SK-N-SH treated with all-trans-retinoic acid at 6 μM for 48 hours (cell line): ENCODE measurements at regions not wholly inside any gene's neighbourhood (a gene's known extent, or its start where the extent isn't known, plus 50 kb on each side); places are given as distances from the start of the nearest gene placed in this dataset.

Experiments used
- ATAC-seq: fragments of 200-7000 bp; cut with Tn5 transposase; 3 replicates; pipeline ENCODE4 v1.9.1; 2020; ENCODE audit warnings: mild to moderate bottlenecking, moderate library complexity
- ARNTL ChIP-seq: fragments of 450-650 bp; formaldehyde crosslinking; IDR thresholded peaks from 2 replicates; pipeline ENCODE4 v1.5.0; 2020; ENCODE audit warnings: low read depth, mild to moderate bottlenecking, moderate library complexity, borderline replicate concordance
- BACH2 ChIP-seq: fragments of 250-450 bp; sonication (Bioruptor Pico); IDR thresholded peaks from 2 replicates; pipeline ENCODE4 v1.9.0; 2021; ENCODE audit warnings: mild to moderate bottlenecking, borderline replicate concordance
- CREB5 ChIP-seq: fragments of 250-450 bp; sonication (Bioruptor Pico); IDR thresholded peaks from 2 replicates; pipeline ENCODE4 v1.5.1; 2020; ENCODE audit warnings: low read depth, mild to moderate bottlenecking, moderate library complexity
- CSRNP3 ChIP-seq: fragments of 250-450 bp; sonication (Bioruptor Pico); IDR thresholded peaks from 2 replicates; pipeline ENCODE4 v1.5.1; 2021; ENCODE audit warnings: mild to moderate bottlenecking, moderate library complexity
- ESRRG ChIP-seq: fragments of 250-450 bp; sonication (Bioruptor Pico); IDR thresholded peaks from 2 replicates; pipeline ENCODE4 v1.6.1; 2021; ENCODE audit warnings: mild to moderate bottlenecking
- GLIS3 ChIP-seq: fragments of 250-450 bp; sonication (Bioruptor Pico); IDR thresholded peaks from 2 replicates; pipeline ENCODE4 v1.5.0; 2020; ENCODE audit warnings: mild to moderate bottlenecking, moderate library complexity
- ISL1 ChIP-seq: fragments of 250-450 bp; sonication (Bioruptor Pico); IDR thresholded peaks from 2 replicates; pipeline ENCODE4 v2.1.2; 2022; ENCODE audit warnings: mild to moderate bottlenecking, moderate library complexity
- OSR1 ChIP-seq: fragments of 250-450 bp; sonication (Bioruptor Pico); IDR thresholded peaks from 2 replicates; pipeline ENCODE4 v1.8.0; 2022; ENCODE audit warnings: moderate library complexity, mild to moderate bottlenecking, inconsistent platforms
- PPARA ChIP-seq: fragments of 250-450 bp; sonication (Bioruptor Pico); IDR thresholded peaks from 2 replicates; pipeline ENCODE4 v1.5.0; 2020; ENCODE audit warnings: mild to moderate bottlenecking, borderline replicate concordance
- RARB ChIP-seq: fragments of 250-450 bp; sonication (Bioruptor Pico); IDR thresholded peaks from 2 replicates; pipeline ENCODE4 v1.8.0; 2021; ENCODE audit warnings: mild to moderate bottlenecking, moderate library complexity
- SNAI2 ChIP-seq: fragments of 250-450 bp; sonication (Bioruptor Pico); IDR thresholded peaks from 2 replicates; pipeline ENCODE4 v1.5.0; 2020; ENCODE audit warnings: mild to moderate bottlenecking, moderate library complexity
- TCF4 ChIP-seq: fragments of 250-450 bp; sonication (Bioruptor Pico); IDR thresholded peaks from 2 replicates; pipeline ENCODE4 v1.8.0; 2021; ENCODE audit warnings: mild to moderate bottlenecking, moderate library complexity, borderline replicate concordance
- TOX ChIP-seq: fragments of 250-450 bp; sonication (Bioruptor Pico); IDR thresholded peaks from 2 replicates; pipeline ENCODE4 v1.8.0; 2021; ENCODE audit warnings: mild to moderate bottlenecking, moderate library complexity, borderline replicate concordance
- TSHZ2 ChIP-seq: fragments of 250-450 bp; sonication (Bioruptor Pico); IDR thresholded peaks from 2 replicates; pipeline ENCODE4 v1.5.0; 2020; ENCODE audit warnings: mild to moderate bottlenecking, moderate library complexity
- ZC3H10 ChIP-seq: fragments of 250-450 bp; sonication (Bioruptor Pico); IDR thresholded peaks from 2 replicates; pipeline ENCODE4 v1.5.1; 2021; ENCODE audit warnings: mild to moderate bottlenecking, moderate library complexity
- ZFP3 ChIP-seq: fragments of 250-450 bp; sonication (Bioruptor Pico); IDR thresholded peaks from 2 replicates; pipeline ENCODE4 v1.5.0; 2020; ENCODE audit warnings: mild to moderate bottlenecking, moderate library complexity
- ZFP30 ChIP-seq: fragments of 450-650 bp; formaldehyde crosslinking; IDR thresholded peaks from 2 replicates; pipeline ENCODE4 v1.5.0; 2022; ENCODE audit warnings: mild to moderate bottlenecking, moderate library complexity
- ZNF565 ChIP-seq: fragments of 450-650 bp; formaldehyde crosslinking; conservative IDR thresholded peaks from 2 replicates; pipeline ENCODE4 v1.5.0; 2020; ENCODE audit warnings: low read depth, mild to moderate bottlenecking, moderate library complexity
- ZNF70 ChIP-seq: fragments of 450-650 bp; formaldehyde crosslinking; IDR thresholded peaks from 2 replicates; pipeline ENCODE4 v1.5.0; 2020; ENCODE audit warnings: mild to moderate bottlenecking, moderate library complexity
- ZNF8 ChIP-seq: fragments of 450-650 bp; formaldehyde crosslinking; IDR thresholded peaks from 2 replicates; pipeline ENCODE4 v1.5.0; 2020; ENCODE audit warnings: mild to moderate bottlenecking, moderate library complexity

GRCh38 chr7:155907450-155908200 lies 95.4 kb upstream of the SHH start:
- ATAC-seq: no peak
- TF ChIP-seq TOX (CRISPR knock-in tag): no peak
- no peak for TF ChIP-seq CSRNP3 (CRISPR knock-in tag)
- TF ChIP-seq ZNF8 (CRISPR knock-in tag): no peak
- no peak for TF ChIP-seq GLIS3 (CRISPR knock-in tag)
- no peak for TF ChIP-seq ARNTL
- TF ChIP-seq ZC3H10: no peak
- no peak for TF ChIP-seq ZNF565 (CRISPR knock-in tag)
- no peak for TF ChIP-seq ZNF70 (CRISPR knock-in tag)
- no peak for TF ChIP-seq RARB
- no peak for TF ChIP-seq BACH2 (CRISPR knock-in tag)
- TF ChIP-seq ZFP3 (CRISPR knock-in tag): no peak
- TF ChIP-seq ZFP30 (CRISPR knock-in tag): no peak
- TF ChIP-seq TSHZ2: no peak
- no peak for TF ChIP-seq OSR1 (CRISPR knock-in tag)
- TF ChIP-seq CREB5 (CRISPR knock-in tag): no peak

- no peak for ATAC-seq
- TF ChIP-seq CSRNP3 (CRISPR knock-in tag) (no peak), ZNF565 (CRISPR knock-in tag) (no peak), ZC3H10 (no peak), RARB (no peak), TCF4 (no peak), ZNF8 (CRISPR knock-in tag) (no peak), TSHZ2 (no peak), ZFP30 (CRISPR knock-in tag) (no peak), TOX (CRISPR knock-in tag) (no peak), ZNF70 (CRISPR knock-in tag) (no peak), ISL1 (CRISPR knock-in tag) (no peak)
Observed at GRCh38 chr7:155901176-155901575, 88.9 kb upstream of the SHH start.

- TF ChIP-seq PPARA (no peak), SNAI2 (CRISPR knock-in tag) (no peak), ZFP3 (CRISPR knock-in tag) (no peak), ESRRG (CRISPR knock-in tag) (no peak), OSR1 (CRISPR knock-in tag) (no peak), TCF4 (no peak), ZNF565 (CRISPR knock-in tag) (no peak), ZFP30 (CRISPR knock-in tag) (no peak)
- TF ChIP-seq, all 23 proteins: peak for 0
- ATAC-seq: no peak
Observed at GRCh38 chr7:155899596-155899995, 87.3 kb upstream of the SHH start.
